Hematopoietic multipotent progenitor cell treated with erythropoietin and hydrocortisone succinate and interleukin-3 and kit ligand, for 4 days (in vitro differentiated cells): ENCODE measurements at regions not wholly inside any gene's neighbourhood (a gene's known extent, or its start where the extent isn't known, plus 50 kb on each side); places are given as distances from the start of the nearest gene placed in this dataset.
"Not testable (repeated sequence)": the region's sequence is repeated elsewhere in the genome, so short reads cannot be mapped to it uniquely, and the experiment has no call there.

ENCODE experiments used
- DNase-seq: peaks from one replicate; pipeline ENCODE4 v3.0.0-alpha.2; 2015

GRCh38 chr1:195738966-195739650 is 869.1 kb downstream of the KCNT2 start:
- DNase-seq = no peak

- no peak for DNase-seq
Measured at GRCh38 chr1:195735140-195735539, 873.1 kb downstream of the KCNT2 start.

GRCh38 chr1:195733826-195734225 is 874.4 kb downstream of the KCNT2 start:
- DNase-seq = peak; percentile 54

- no peak for DNase-seq
Measured at GRCh38 chr1:195733408-195733807, 874.8 kb downstream of the KCNT2 start.

- DNase-seq = no peak
Measured at GRCh38 chr1:195731385-195731784, 876.9 kb downstream of the KCNT2 start.

GRCh38 chr1:195723796-195724194 is 884.4 kb downstream of the KCNT2 start:
- no peak for DNase-seq

- DNase-seq = not testable (repeated sequence)
Measured at GRCh38 chr1:195722852-195723795, 885.1 kb downstream of the KCNT2 start.

- not testable (repeated sequence) for DNase-seq
Measured at GRCh38 chr1:195722146-195722545, 886.1 kb downstream of the KCNT2 start.

- no peak for DNase-seq
Measured at GRCh38 chr1:195721210-195721971, 886.8 kb downstream of the KCNT2 start.

- DNase-seq = peak; percentile 45
Measured at GRCh38 chr1:195717651-195718050, 890.6 kb downstream of the KCNT2 start.

- DNase-seq = peak; percentile 30
Measured at GRCh38 chr1:195715652-195716051, 892.6 kb downstream of the KCNT2 start.

GRCh38 chr1:195714248-195714647 is 894.0 kb downstream of the KCNT2 start:
- peak; percentile 55 for DNase-seq

GRCh38 chr1:195709821-195710220 is 898.4 kb downstream of the KCNT2 start:
- peak; percentile 64 for DNase-seq

- no peak for DNase-seq
Measured at GRCh38 chr1:195704028-195704427, 904.2 kb downstream of the KCNT2 start.

- no peak for DNase-seq
Measured at GRCh38 chr1:195701149-195701548, 907.1 kb downstream of the KCNT2 start.

- DNase-seq = no peak
Measured at GRCh38 chr1:195697130-195697529, 911.1 kb downstream of the KCNT2 start.

GRCh38 chr1:195686764-195687163 is 921.5 kb downstream of the KCNT2 start:
- DNase-seq = no peak

- no peak for DNase-seq
Measured at GRCh38 chr1:195664628-195665027, 943.6 kb downstream of the KCNT2 start.

- DNase-seq = no peak
Measured at GRCh38 chr1:195663549-195664280, 944.5 kb downstream of the KCNT2 start.

GRCh38 chr1:195656780-195657179 is 951.5 kb downstream of the KCNT2 start:
- no peak for DNase-seq

GRCh38 chr1:195648875-195649274 is 959.4 kb downstream of the KCNT2 start:
- DNase-seq = not testable (repeated sequence)

GRCh38 chr1:195637539-195637938 is 970.7 kb downstream of the KCNT2 start:
- no peak for DNase-seq

- no peak for DNase-seq
Measured at GRCh38 chr1:195618287-195618686, 990.0 kb downstream of the KCNT2 start.
